ENCODE measurements at regions not wholly inside any gene's neighbourhood (a gene's known extent, or its start where the extent isn't known, plus 50 kb on each side); places are given as distances from the start of the nearest gene placed in this dataset.
A peak's percentile ranks its signal among the peaks of the same experiment; 100 is the strongest.

GRCh38 chr22:22748297-22748743, 103.9 kb downstream of the GGTLC2 start:
- intact Hi-C loops (cut with DNase I) = loop anchor here in 1 of 2 donors (10.0 kb wide), 1 partner anchor 206 kb away; no protein-coding TSS in a partner anchor
- no peaks in the 10 kb centered on the region for H3K36me3 ChIP-seq (replicated peaks in 1 of 2)
- TF ChIP-seq CTCF (IDR thresholded peaks at IDR 0.05) (peak; percentile 13 to 72 (median 51)), POLR2A (IDR thresholded peaks at IDR 0.05) (no peak)
- 48 to 57% (median 54%) methylated on average over 5 of the region's 5 CpGs for WGBS, 4 donors
- DNase-seq = peak; percentile 43 to 85 (median 67)
- H3K27me3 ChIP-seq = no peaks in the 10 kb centered on the region
- H3K27ac ChIP-seq = no peak overlapping the region
- H3K4me1 ChIP-seq (replicated peaks in 1 of 2) = no peaks in the 10 kb centered on the region
- H3K4me3 ChIP-seq = no peak overlapping the region
- no peaks in the 10 kb centered on the region for H3K9me3 ChIP-seq (replicated peaks in 1 of 3)

- no peak overlapping the region for H3K4me3 ChIP-seq
- H3K36me3 ChIP-seq (replicated peaks in 1 of 2) = no peaks in the 10 kb centered on the region
- H3K9me3 ChIP-seq (replicated peaks in 1 of 3) = no peaks in the 10 kb centered on the region
- intact Hi-C loops (cut with DNase I) = loop anchor here in 1 of 2 donors (10.0 kb wide), 1 partner anchor 206 kb away; no protein-coding TSS in a partner anchor
- no peaks in the 10 kb centered on the region for H3K4me1 ChIP-seq (replicated peaks in 1 of 2)
- 93 to 100% (median 95%) methylated on average over 1 of the region's 1 CpG for WGBS, 4 donors
- H3K27me3 ChIP-seq = no peaks in the 10 kb centered on the region
- DNase-seq = no peak
- H3K27ac ChIP-seq = no peak overlapping the region
- TF ChIP-seq POLR2A (IDR thresholded peaks at IDR 0.05) (no peak), CTCF (IDR thresholded peaks at IDR 0.05) (no peak)
These were observed 104.3 kb downstream of the GGTLC2 start for GRCh38 chr22:22748756-22749155.

GRCh38 chr22:22749167-22749758, 104.8 kb downstream of the GGTLC2 start:
- H3K4me1 ChIP-seq (replicated peaks in 1 of 2) = no peaks in the 10 kb centered on the region
- TF ChIP-seq CTCF (IDR thresholded peaks at IDR 0.05) (no peak), POLR2A (IDR thresholded peaks at IDR 0.05) (no peak)
- intact Hi-C loops (cut with DNase I) = loop anchor here in 1 of 2 donors (10.0 kb wide), 1 partner anchor 206 kb away; no protein-coding TSS in a partner anchor
- no peak overlapping the region for H3K27ac ChIP-seq
- H3K36me3 ChIP-seq (replicated peaks in 1 of 2) = no peaks in the 10 kb centered on the region
- H3K9me3 ChIP-seq (replicated peaks in 1 of 3) = no peaks in the 10 kb centered on the region
- no peak overlapping the region for H3K4me3 ChIP-seq
- 69 to 81% (median 74%) methylated on average over 7 of the region's 7 CpGs for WGBS, 4 donors
- H3K27me3 ChIP-seq = no peaks in the 10 kb centered on the region
- DNase-seq = no peak

- no peaks in the 10 kb centered on the region for H3K4me1 ChIP-seq (replicated peaks in 1 of 2)
- TF ChIP-seq POLR2A (IDR thresholded peaks at IDR 0.05) = no peak
- no peak for TF ChIP-seq CTCF (IDR thresholded peaks at IDR 0.05)
- no peaks in the 10 kb centered on the region for H3K27me3 ChIP-seq
- no peaks in the 10 kb centered on the region for H3K36me3 ChIP-seq (replicated peaks in 1 of 2)
- intact Hi-C loops (cut with DNase I) = no loop called here
- 74 to 84% (median 83%) methylated on average over 6 of the region's 6 CpGs for WGBS, 4 donors
- no peak overlapping the region for H3K4me3 ChIP-seq
- H3K9me3 ChIP-seq (replicated peaks in 1 of 3) = no peaks in the 10 kb centered on the region
- no peak for DNase-seq
- H3K27ac ChIP-seq = no peak overlapping the region
These were observed 106.1 kb downstream of the GGTLC2 start for GRCh38 chr22:22750335-22751042.

Measured in adrenal gland (tissue), 9 donors.